Adrenal gland (tissue), 9 donors: ENCODE measurements at regions not wholly inside any gene's neighbourhood (a gene's known extent, or its start where the extent isn't known, plus 50 kb on each side); places are given as distances from the start of the nearest gene placed in this dataset.

ENCODE experiments used
- DNase-seq, 7 donors: peaks; one replicate each; pipeline ENCODE4 v3.0.0-alpha.2; 2019 to 2020
- H3K27ac ChIP-seq, 5 donors: fragments of 200-600 bp; sonication (generic) in 4 of 5; 1 replicate in 3 of 5; 2 replicates in 2 of 5; pipeline versions ENCODE4 v1.5.1 to v1.8.0; 2016 to 2020; ENCODE audit warnings: mild to moderate bottlenecking in 1 of 5
- H3K27me3 ChIP-seq: fragments of 200-600 bp; 2 replicates; pipeline ENCODE4 v1.8.0; 2021
- H3K36me3 ChIP-seq, 2 donors: fragments of 200-600 bp; replicated peaks in 1 of 2; 1 replicate in 1 of 2; 2 replicates in 1 of 2; pipeline versions ENCODE4 v1.5.1 to v1.8.0; 2018 to 2022
- H3K4me1 ChIP-seq, 2 donors: fragments of 200-600 bp; replicated peaks in 1 of 2; 1 replicate in 1 of 2; 2 replicates in 1 of 2; pipeline versions ENCODE4 v1.5.1 to v1.8.0; 2018 to 2021
- H3K4me3 ChIP-seq, 4 donors: fragments of 200-600 bp; sonication (generic) in 3 of 4; one replicate each; pipeline ENCODE4 v1.5.1; 2016 to 2018
- H3K9me3 ChIP-seq, 3 donors: fragments of 200-600 bp; sonication (generic) in 1 of 3; replicated peaks in 1 of 3; 1 replicate in 2 of 3; 2 replicates in 1 of 3; pipeline versions ENCODE4 v1.5.1 to v1.8.0; 2016 to 2021
- CTCF ChIP-seq, 6 experiments: fragments of 450-650 bp in 4 of 6; fragments of 200-600 bp in 2 of 6; sonication (generic) in 1 of 6; IDR thresholded peaks; 1 replicate in 5 of 6; 2 replicates in 1 of 6; pipeline versions ENCODE4 v1.5.1 to v1.8.0; 2016 to 2021; ENCODE audit warnings: antibody characterized with exemption in 6 of 6, mild to moderate bottlenecking in 2 of 6, moderate library complexity in 1 of 6
- POLR2A ChIP-seq, 2 donors: fragments of 450-650 bp; IDR thresholded peaks; one replicate each; pipeline ENCODE4 v1.6.1; 2017; ENCODE audit warnings: antibody characterized with exemption in 2 of 2, mild to moderate bottlenecking in 2 of 2, moderate library complexity in 1 of 2
- WGBS, 4 donors: extraction: QIAGEN DNeasy Blood & Tissue Kit in 2 of 4; methylation state at CpG; one replicate each; pipeline versions ENCODE4 v1.1.5 to v1.1.7; 2013 to 2017; 5-methylcytosine and 5-hydroxymethylcytosine counted together
- intact Hi-C, 2 donors: fragments of 100-400 bp; cut with DNase I; formaldehyde crosslinking; loops; one replicate each; pipeline versions ENCODE4 v1.14.1 to v1.15.0; 2022 to 2023
- donor health status: healthy with polysubstance abuse.
- donor health status: Bipolar disorder and iron deficiency.
- donor health status: DM: yes; HTN: yes; CAD: no.
- donor health status: DM: no; HTN: no; CAD: no.
- donor health status: DM: no; HTN: no; CAD: no.

GRCh38 chr14:36442824-36443241 lies 77.2 kb downstream of the NKX2-1 start:
- H3K4me3 ChIP-seq, result no peak overlapping the region
- intact Hi-C loops, result no loop called here
- 57 to 74% (median 61%) methylated on average over 4 of the region's 4 CpGs for WGBS, 4 donors
- DNase-seq, result no peak
- H3K9me3 ChIP-seq, result no peaks in the 10 kb centered on the region
- TF ChIP-seq POLR2A (IDR thresholded peaks at IDR 0.05), result no peak
- TF ChIP-seq CTCF (IDR thresholded peaks at IDR 0.05), result no peak
- H3K36me3 ChIP-seq, result no peaks in the 10 kb centered on the region
- H3K27me3 ChIP-seq, result no peaks in the 10 kb centered on the region
- no peak overlapping the region for H3K27ac ChIP-seq
- H3K4me1 ChIP-seq, result no peaks in the 10 kb centered on the region

- H3K27me3 ChIP-seq, result no peaks in the 10 kb centered on the region
Observed at GRCh38 chr14:36441283-36441682, 78.7 kb downstream of the NKX2-1 start.

GRCh38 chr14:36439766-36440165 lies 80.3 kb downstream of the NKX2-1 start:
- no peaks in the 10 kb centered on the region for H3K9me3 ChIP-seq
- intact Hi-C loops, result no loop called here
- H3K4me3 ChIP-seq, result no peak overlapping the region
- no peak overlapping the region for H3K27ac ChIP-seq
- WGBS, 4 donors, result 49 to 60% (median 58%) methylated on average over 4 of the region's 4 CpGs
- no peaks in the 10 kb centered on the region for H3K36me3 ChIP-seq
- DNase-seq, result no peak
- H3K4me1 ChIP-seq, result no peaks in the 10 kb centered on the region
- H3K27me3 ChIP-seq, result no peaks in the 10 kb centered on the region
- TF ChIP-seq POLR2A (IDR thresholded peaks at IDR 0.05) (no peak), CTCF (IDR thresholded peaks at IDR 0.05) (no peak)

More at GRCh38 chr14:36441283-36441682, 78.7 kb downstream of the NKX2-1 start:
- no peak overlapping the region for H3K4me3 ChIP-seq
- no peak overlapping the region for H3K27ac ChIP-seq
- H3K4me1 ChIP-seq, result no peaks in the 10 kb centered on the region
- H3K9me3 ChIP-seq, result no peaks in the 10 kb centered on the region
- TF ChIP-seq CTCF (IDR thresholded peaks at IDR 0.05) (no peak), POLR2A (IDR thresholded peaks at IDR 0.05) (no peak)
- intact Hi-C loops, result no loop called here
- DNase-seq, result no peak
- no peaks in the 10 kb centered on the region for H3K36me3 ChIP-seq

- no peaks in the 10 kb centered on the region for H3K4me1 ChIP-seq
- no peaks in the 10 kb centered on the region for H3K36me3 ChIP-seq
- no peaks in the 10 kb centered on the region for H3K27me3 ChIP-seq
- WGBS, 4 donors, result 45 to 57% (median 48%) methylated on average over 4 of the region's 4 CpGs
- TF ChIP-seq POLR2A (IDR thresholded peaks at IDR 0.05) (no peak), CTCF (IDR thresholded peaks at IDR 0.05) (no peak)
- no peaks in the 10 kb centered on the region for H3K9me3 ChIP-seq
- no peak overlapping the region for H3K27ac ChIP-seq
- DNase-seq, result no peak
- intact Hi-C loops, result no loop called here
- no peak overlapping the region for H3K4me3 ChIP-seq
Observed at GRCh38 chr14:36438883-36439282, 81.1 kb downstream of the NKX2-1 start.
